ENCODE measurements at regions not wholly inside any gene's neighbourhood (a gene's known extent, or its start where the extent isn't known, plus 50 kb on each side); places are given as distances from the start of the nearest gene placed in this dataset.

DNA sequence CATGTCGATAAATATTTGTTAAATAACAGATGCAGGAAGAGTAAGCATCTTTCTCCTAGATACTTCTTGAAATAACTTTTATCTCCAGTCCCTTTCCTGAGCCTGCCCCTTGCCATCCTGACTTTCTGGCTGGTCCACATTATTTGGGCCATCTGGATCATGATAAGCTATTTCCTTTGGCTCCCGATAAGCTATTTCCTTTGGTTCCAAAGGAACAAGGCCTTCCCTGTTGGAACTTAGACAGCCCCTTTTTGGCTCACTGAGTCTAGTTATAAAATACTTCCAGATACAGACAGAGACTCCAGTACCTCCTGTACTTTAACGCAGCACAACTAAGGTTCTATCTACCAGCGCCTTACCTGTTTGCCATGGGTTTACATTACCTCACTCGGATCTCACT is 205.3 kb upstream of the CCDC150 start:
- no peak for DNase-seq (ENCODE audit: low read depth)

GRCh38 chr2:196435189-196435588 is 204.3 kb upstream of the CCDC150 start:
- no peak for DNase-seq (ENCODE audit: low read depth)

- DNase-seq (ENCODE audit: low read depth), result no peak
Measured at GRCh38 chr2:196437626-196438025, 201.9 kb upstream of the CCDC150 start.

DNA sequence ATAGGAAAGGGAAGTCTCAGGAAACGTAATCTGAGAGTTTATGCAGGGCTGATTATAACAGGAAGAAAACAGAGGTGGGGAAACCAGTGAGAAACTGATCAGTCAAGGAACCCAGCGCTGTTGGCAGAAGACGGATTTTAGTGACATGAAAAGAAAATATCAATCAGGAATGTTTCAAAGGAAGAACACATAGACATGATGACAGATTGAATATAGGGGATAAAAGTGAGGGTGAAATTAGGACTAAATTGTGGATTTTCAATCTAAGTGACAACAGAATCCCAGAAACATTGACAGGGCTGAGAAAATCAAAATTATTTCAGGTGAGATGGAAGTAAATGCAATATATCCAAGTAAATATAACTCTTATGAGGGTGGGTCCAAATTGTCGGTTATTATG is 199.8 kb upstream of the CCDC150 start:
- DNase-seq (ENCODE audit: low read depth), result no peak

- DNase-seq (ENCODE audit: low read depth), result no peak
Measured at GRCh38 chr2:196440413-196440812, 199.1 kb upstream of the CCDC150 start.

GRCh38 chr2:196441527-196441926 is 198.0 kb upstream of the CCDC150 start:
- DNase-seq (ENCODE audit: low read depth), result no peak

DNA sequence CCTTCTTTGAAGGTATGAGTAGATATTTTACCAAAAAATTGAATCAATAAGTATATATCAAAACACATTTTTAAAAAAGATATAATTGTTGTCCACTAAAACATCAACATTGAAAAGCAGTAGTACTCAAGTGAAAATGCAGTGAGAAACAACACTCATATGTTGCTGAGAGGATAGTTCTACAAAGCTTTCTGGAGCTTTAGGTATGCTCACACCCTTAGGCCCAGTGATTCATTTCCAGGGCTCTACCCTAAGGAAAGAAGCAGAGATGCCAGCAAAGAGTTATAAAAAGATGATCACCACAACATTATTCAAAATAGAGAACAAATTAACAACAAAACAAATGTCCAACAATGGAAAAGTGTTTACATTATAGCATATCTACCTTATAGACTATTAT is 197.3 kb upstream of the CCDC150 start:
- DNase-seq (ENCODE audit: low read depth), result no peak

- DNase-seq (ENCODE audit: low read depth), result no peak
Measured at GRCh38 chr2:196444442-196444841, 195.1 kb upstream of the CCDC150 start.

DNA sequence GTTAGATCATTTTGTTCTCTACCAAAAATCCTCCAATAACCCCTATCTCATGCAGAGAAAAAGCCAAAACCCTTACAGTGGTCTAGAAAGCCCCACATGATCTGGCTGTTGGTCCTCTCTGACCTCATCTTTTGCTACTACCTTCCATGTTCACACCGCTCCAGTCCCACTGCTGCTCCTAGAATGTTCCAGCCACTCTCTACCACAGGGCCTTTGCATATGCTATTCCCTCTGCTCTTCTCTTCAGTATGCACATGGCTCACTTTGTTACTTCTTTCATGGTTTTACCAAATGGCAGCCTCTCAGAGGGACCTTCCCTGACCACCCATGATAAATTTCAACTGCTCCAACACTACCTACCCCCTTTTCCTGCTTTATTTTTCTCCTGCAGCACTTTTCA is 193.5 kb upstream of the CCDC150 start:
- no peak for DNase-seq (ENCODE audit: low read depth)

GRCh38 chr2:196448407-196449079 is 191.0 kb upstream of the CCDC150 start:
- no peak for DNase-seq (ENCODE audit: low read depth)

DNA sequence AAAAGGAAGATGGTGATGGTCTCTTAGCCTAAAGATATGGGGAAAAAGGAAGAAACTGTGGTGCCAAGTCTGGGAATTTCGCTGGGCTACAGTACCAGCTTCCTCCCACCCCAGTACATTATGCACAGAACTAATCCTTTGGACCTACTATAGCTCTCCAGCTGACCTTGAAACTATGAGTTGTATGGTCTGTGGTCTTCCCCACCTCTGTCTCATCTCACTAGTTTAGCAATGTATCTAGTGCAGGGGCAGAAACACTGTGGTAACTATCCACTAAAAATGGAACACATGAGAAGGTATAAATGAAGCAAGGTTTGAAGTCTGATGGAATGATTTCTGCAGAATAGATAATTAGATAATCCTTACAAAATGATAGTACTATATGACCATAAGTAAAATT is 190.4 kb upstream of the CCDC150 start:
- no peak for DNase-seq (ENCODE audit: low read depth)

DNA sequence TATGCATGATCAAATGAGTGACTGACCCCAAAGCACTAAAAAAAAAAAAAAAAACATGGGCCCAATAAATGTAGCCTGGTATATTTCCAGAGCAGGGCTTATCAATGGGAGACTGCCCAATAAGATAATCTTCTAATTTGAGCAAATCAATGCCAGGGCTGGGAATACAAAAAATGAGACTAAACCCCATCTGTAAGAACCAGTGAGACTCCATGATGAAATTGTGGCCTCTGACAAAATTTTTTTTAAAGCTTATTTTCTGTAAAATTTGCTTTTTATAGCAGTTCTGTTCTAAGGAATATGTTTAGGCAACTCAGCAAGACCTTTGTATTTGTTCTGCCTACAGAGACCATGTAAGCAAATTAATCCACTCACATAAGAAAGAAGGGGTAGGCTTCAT is 186.8 kb upstream of the CCDC150 start:
- no peak for DNase-seq (ENCODE audit: low read depth)

GRCh38 chr2:196453613-196454047 is 185.9 kb upstream of the CCDC150 start:
- peak; percentile 56 for DNase-seq (ENCODE audit: low read depth)

- DNase-seq (ENCODE audit: low read depth), result no peak
Measured at GRCh38 chr2:196454492-196454891, 185.0 kb upstream of the CCDC150 start.

DNA sequence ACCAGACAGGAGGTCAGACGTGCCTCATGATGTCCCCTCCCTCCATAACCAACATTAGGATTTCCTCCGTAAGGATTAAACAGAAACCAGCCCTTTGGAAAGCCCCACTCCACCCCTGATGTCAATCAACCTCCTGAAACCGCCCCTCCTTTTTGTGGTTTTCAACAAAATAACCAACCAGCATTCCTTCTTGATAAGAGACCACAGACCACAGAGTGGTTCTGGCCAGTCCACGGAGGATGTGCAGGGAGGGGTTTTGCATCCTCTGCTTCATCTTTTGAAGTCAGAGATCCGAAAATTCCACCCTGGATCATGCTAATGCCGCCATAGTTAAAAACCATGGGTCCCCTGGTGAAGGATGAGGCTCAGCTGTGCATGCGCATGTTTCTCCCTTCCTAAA is 180.0 kb upstream of the CCDC150 start:
- peak; percentile 78 for DNase-seq (ENCODE audit: low read depth)

DNA sequence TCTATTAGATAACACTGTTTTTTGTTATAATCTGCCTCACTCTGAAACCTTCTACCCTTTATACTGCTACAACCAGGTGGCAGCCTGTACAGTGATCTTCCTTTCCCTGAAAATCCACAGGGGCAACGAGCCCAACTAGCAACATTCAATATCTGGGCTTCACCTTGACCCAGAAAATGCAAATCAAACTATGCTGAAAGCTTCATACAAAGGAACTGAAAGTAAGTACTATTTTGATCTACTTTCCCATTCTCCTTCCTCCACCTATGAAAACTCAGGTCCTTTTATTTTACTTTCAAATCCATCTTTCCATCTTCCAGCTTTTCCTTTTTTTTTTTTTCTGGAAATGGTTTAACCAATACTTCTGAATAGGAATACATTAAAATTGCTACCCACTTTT is 175.8 kb upstream of the CCDC150 start:
- no peak for DNase-seq (ENCODE audit: low read depth)

GRCh38 chr2:196464311-196464710 is 175.2 kb upstream of the CCDC150 start:
- DNase-seq (ENCODE audit: low read depth), result peak; percentile 41

DNA sequence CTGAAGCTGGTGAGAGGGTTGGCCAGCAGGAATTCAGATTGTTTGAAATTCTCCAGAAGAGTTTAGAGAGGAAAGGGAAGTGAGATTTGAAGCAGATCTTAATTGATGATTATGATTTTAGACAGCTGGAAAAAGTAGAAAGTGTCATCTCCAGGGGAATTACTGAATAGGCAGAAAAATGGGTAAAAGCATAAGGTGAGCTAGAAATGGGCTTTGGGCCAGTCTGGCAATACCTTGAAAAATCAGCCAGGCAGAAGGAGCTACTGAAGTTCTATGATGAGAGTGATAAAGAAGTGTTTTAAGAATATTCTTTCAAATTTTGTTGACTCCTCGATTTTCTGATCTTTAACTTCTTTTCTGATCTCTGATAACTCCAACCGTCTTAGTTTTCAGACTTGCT is 172.9 kb upstream of the CCDC150 start:
- DNase-seq (ENCODE audit: low read depth), result no peak

- no peak for DNase-seq (ENCODE audit: low read depth)
Measured at GRCh38 chr2:196468394-196468793, 171.1 kb upstream of the CCDC150 start.

DNA sequence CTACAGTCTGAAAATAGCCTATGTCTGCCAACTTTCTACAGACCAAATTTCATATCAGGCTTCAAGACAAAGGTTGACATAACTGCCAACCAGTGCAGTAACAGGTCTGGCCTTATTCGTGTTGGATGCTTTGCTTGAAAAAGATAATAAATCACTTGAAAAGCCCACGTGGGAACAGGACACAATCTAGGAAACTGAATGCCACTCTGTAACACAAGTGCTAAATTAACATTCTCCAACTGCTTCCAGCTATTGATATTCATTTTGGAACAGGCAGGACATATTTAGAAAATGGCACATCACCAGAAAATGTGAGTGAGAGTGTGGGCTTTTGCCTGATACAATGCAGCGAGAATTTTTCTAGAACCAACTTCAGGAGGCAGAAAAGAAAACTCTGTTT is 165.9 kb upstream of the CCDC150 start:
- peak; percentile 59 for DNase-seq (ENCODE audit: low read depth)

- DNase-seq (ENCODE audit: low read depth), result no peak
Measured at GRCh38 chr2:196475611-196476010, 163.9 kb upstream of the CCDC150 start.

GRCh38 chr2:196478588-196478987 is 160.9 kb upstream of the CCDC150 start:
- DNase-seq (ENCODE audit: low read depth), result peak; percentile 47

- DNase-seq (ENCODE audit: low read depth), result peak; percentile 72
Measured at GRCh38 chr2:196479350-196479749, 160.2 kb upstream of the CCDC150 start.

All from myocyte (in vitro differentiated cells).